Adrenal gland (tissue), 5 donors: ENCODE measurements at regions not wholly inside any gene's neighbourhood (a gene's known extent, or its start where the extent isn't known, plus 50 kb on each side); places are given as distances from the start of the nearest gene placed in this dataset.

Experiments
- POLR2A ChIP-seq, 2 donors: fragments of 450-650 bp; IDR thresholded peaks; one replicate each; pipeline ENCODE4 v1.6.1; 2017; ENCODE audit warnings: antibody characterized with exemption in 2 of 2, mild to moderate bottlenecking in 2 of 2, moderate library complexity in 1 of 2
- TF ChIP-seq, protein P1 (sequence below), 6 experiments: fragments of 450-650 bp in 4 of 6; fragments of 200-600 bp in 2 of 6; sonication (generic) in 1 of 6; IDR thresholded peaks; 1 replicate in 5 of 6; 2 replicates in 1 of 6; pipeline versions ENCODE4 v1.5.1 to v1.8.0; 2016 to 2021; ENCODE audit warnings: antibody characterized with exemption in 6 of 6, mild to moderate bottlenecking in 2 of 6, moderate library complexity in 1 of 6
- donor health status: DM: no; HTN: no; CAD: no.

DNA sequence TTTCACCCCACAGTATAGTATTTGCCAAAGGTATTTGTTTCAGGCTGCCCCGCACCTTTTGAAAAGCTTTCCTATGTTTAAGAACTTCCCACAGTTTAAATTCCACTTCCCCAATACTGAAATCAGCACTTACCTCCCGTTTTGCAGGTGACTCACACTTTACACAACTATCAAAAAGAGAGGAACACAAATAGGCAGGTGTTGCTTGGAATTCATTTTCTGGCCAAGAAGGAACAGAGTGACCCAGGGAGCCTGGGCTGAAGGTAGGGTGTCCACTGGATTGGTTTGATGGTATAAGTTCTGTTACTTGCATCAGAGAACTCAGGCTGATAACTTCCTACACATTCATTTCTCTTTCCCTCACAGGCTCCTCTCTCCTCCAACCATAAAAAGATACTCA, 60.1 kb upstream of the SLC30A5 start:
- TF ChIP-seq, protein P1, sequence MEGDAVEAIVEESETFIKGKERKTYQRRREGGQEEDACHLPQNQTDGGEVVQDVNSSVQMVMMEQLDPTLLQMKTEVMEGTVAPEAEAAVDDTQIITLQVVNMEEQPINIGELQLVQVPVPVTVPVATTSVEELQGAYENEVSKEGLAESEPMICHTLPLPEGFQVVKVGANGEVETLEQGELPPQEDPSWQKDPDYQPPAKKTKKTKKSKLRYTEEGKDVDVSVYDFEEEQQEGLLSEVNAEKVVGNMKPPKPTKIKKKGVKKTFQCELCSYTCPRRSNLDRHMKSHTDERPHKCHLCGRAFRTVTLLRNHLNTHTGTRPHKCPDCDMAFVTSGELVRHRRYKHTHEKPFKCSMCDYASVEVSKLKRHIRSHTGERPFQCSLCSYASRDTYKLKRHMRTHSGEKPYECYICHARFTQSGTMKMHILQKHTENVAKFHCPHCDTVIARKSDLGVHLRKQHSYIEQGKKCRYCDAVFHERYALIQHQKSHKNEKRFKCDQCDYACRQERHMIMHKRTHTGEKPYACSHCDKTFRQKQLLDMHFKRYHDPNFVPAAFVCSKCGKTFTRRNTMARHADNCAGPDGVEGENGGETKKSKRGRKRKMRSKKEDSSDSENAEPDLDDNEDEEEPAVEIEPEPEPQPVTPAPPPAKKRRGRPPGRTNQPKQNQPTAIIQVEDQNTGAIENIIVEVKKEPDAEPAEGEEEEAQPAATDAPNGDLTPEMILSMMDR (IDR thresholded peaks at IDR 0.05): no peak
- TF ChIP-seq POLR2A (IDR thresholded peaks at IDR 0.05): no peak
